Activated naive CD8-positive, alpha-beta T cell treated with anti-CD3 and anti-CD28 coated beads, Interleukin-2, amount 50 U/mL, for 24 hours (primary cell): ENCODE measurements at regions not wholly inside any gene's neighbourhood (a gene's known extent, or its start where the extent isn't known, plus 50 kb on each side); places are given as distances from the start of the nearest gene placed in this dataset.

ENCODE experiments used
- ATAC-seq: fragments of 150-1000 bp; cut with Tn5 transposase; one replicate; pipeline ENCODE4 v1.10.0; 2021
- DNase-seq: peaks from one replicate; pipeline ENCODE4 v3.0.0; 2021
- H3K27ac Mint-ChIP-seq: one replicate; pipeline ENCODE4 v1.8.0; 2021; ENCODE audit warnings: mild to moderate bottlenecking, mixed read lengths
- H3K27me3 Mint-ChIP-seq: one replicate; pipeline ENCODE4 v1.8.0; 2021; ENCODE audit warnings: mixed read lengths
- H3K36me3 Mint-ChIP-seq: one replicate; pipeline ENCODE4 v1.8.0; 2021; ENCODE audit warnings: low read depth, mixed read lengths
- H3K4me1 Mint-ChIP-seq: one replicate; pipeline ENCODE4 v1.8.0; 2021; ENCODE audit warnings: mixed read lengths
- H3K4me3 Mint-ChIP-seq: one replicate; pipeline ENCODE4 v1.8.0; 2021; ENCODE audit warnings: mild to moderate bottlenecking, moderate library complexity, mixed read lengths
- H3K9me3 Mint-ChIP-seq: one replicate; pipeline ENCODE4 v1.8.0; 2021; ENCODE audit warnings: mixed read lengths

- no peak for DNase-seq
- Mint-ChIP-seq H3K27me3 (no peaks in the 10 kb centered on the region), H3K4me1 (no peaks in the 10 kb centered on the region), H3K4me3 (no peak overlapping the region), H3K9me3 (peaks cover 9% of the 10 kb centered on the region), H3K27ac (no peak overlapping the region), H3K36me3 (no peaks in the 10 kb centered on the region)
- no peak for ATAC-seq
Measured at GRCh38 chr13:70708775-70709174, 600.5 kb upstream of the KLHL1 start.

- Mint-ChIP-seq H3K9me3 (peaks cover 25% of the 10 kb centered on the region), H3K36me3 (no peaks in the 10 kb centered on the region), H3K27me3 (no peaks in the 10 kb centered on the region), H3K4me3 (no peak overlapping the region), H3K4me1 (no peaks in the 10 kb centered on the region), H3K27ac (no peak overlapping the region)
- no peak for DNase-seq
- no peak for ATAC-seq
Measured at GRCh38 chr13:70703755-70704154, 595.5 kb upstream of the KLHL1 start.

- no peaks in the 10 kb centered on the region for H3K27me3 Mint-ChIP-seq
- H3K4me1 Mint-ChIP-seq = no peaks in the 10 kb centered on the region
Measured at GRCh38 chr13:70694996-70695715, 586.9 kb upstream of the KLHL1 start.

GRCh38 chr13:70668983-70669382 is 560.7 kb upstream of the KLHL1 start:
- Mint-ChIP-seq H3K36me3 (no peaks in the 10 kb centered on the region), H3K27me3 (no peaks in the 10 kb centered on the region), H3K27ac (no peak overlapping the region), H3K4me1 (no peaks in the 10 kb centered on the region), H3K9me3 (peaks cover 3% of the 10 kb centered on the region), H3K4me3 (no peak overlapping the region)
- ATAC-seq (no peak), DNase-seq (no peak)

More at GRCh38 chr13:70694996-70695715, 586.9 kb upstream of the KLHL1 start:
- Mint-ChIP-seq H3K27ac (no peak overlapping the region), H3K4me3 (no peak overlapping the region), H3K9me3 (peaks cover 25% of the 10 kb centered on the region), H3K36me3 (no peaks in the 10 kb centered on the region)
- ATAC-seq (no peak), DNase-seq (no peak)

- ATAC-seq (no peak), DNase-seq (no peak)
- H3K4me3 Mint-ChIP-seq = no peak overlapping the region
- no peaks in the 10 kb centered on the region for H3K4me1 Mint-ChIP-seq
- peaks cover 3% of the 10 kb centered on the region for H3K9me3 Mint-ChIP-seq
- H3K27ac Mint-ChIP-seq = no peak overlapping the region
- H3K36me3 Mint-ChIP-seq = no peaks in the 10 kb centered on the region
- no peaks in the 10 kb centered on the region for H3K27me3 Mint-ChIP-seq
Measured at GRCh38 chr13:70668293-70668692, 560.0 kb upstream of the KLHL1 start.

- no peak for DNase-seq
- ATAC-seq = no peak
- H3K27me3 Mint-ChIP-seq = no peaks in the 10 kb centered on the region
- H3K27ac Mint-ChIP-seq = no peak overlapping the region
- no peaks in the 10 kb centered on the region for H3K36me3 Mint-ChIP-seq
- peaks cover 3% of the 10 kb centered on the region for H3K9me3 Mint-ChIP-seq
- no peaks in the 10 kb centered on the region for H3K4me1 Mint-ChIP-seq
- no peak overlapping the region for H3K4me3 Mint-ChIP-seq
Measured at GRCh38 chr13:70666883-70667556, 558.8 kb upstream of the KLHL1 start.

- Mint-ChIP-seq H3K27ac (no peak overlapping the region), H3K36me3 (no peaks in the 10 kb centered on the region), H3K4me3 (no peak overlapping the region), H3K9me3 (no peaks in the 10 kb centered on the region), H3K4me1 (no peaks in the 10 kb centered on the region), H3K27me3 (no peaks in the 10 kb centered on the region)
- ATAC-seq = no peak
- no peak for DNase-seq
Measured at GRCh38 chr13:70662231-70662940, 554.1 kb upstream of the KLHL1 start.

GRCh38 chr13:70644052-70644451 is 535.8 kb upstream of the KLHL1 start:
- DNase-seq (no peak), ATAC-seq (no peak)
- Mint-ChIP-seq H3K27ac (no peak overlapping the region), H3K9me3 (peaks cover 5% of the 10 kb centered on the region), H3K36me3 (no peaks in the 10 kb centered on the region), H3K4me1 (no peaks in the 10 kb centered on the region), H3K27me3 (no peaks in the 10 kb centered on the region), H3K4me3 (no peak overlapping the region)

GRCh38 chr13:70634893-70635292 is 526.6 kb upstream of the KLHL1 start:
- DNase-seq (no peak), ATAC-seq (no peak)
- Mint-ChIP-seq H3K27me3 (no peaks in the 10 kb centered on the region), H3K4me1 (no peaks in the 10 kb centered on the region), H3K9me3 (peaks cover 4% of the 10 kb centered on the region), H3K36me3 (no peaks in the 10 kb centered on the region), H3K27ac (no peak overlapping the region), H3K4me3 (no peak overlapping the region)

GRCh38 chr13:70630247-70630646 is 522.0 kb upstream of the KLHL1 start:
- no peak for DNase-seq
- ATAC-seq = no peak
- H3K9me3 Mint-ChIP-seq = no peaks in the 10 kb centered on the region
- H3K27me3 Mint-ChIP-seq = no peaks in the 10 kb centered on the region
- no peak overlapping the region for H3K4me3 Mint-ChIP-seq
- H3K36me3 Mint-ChIP-seq = no peaks in the 10 kb centered on the region
- H3K27ac Mint-ChIP-seq = no peak overlapping the region
- no peaks in the 10 kb centered on the region for H3K4me1 Mint-ChIP-seq

GRCh38 chr13:70623239-70623638 is 515.0 kb upstream of the KLHL1 start:
- Mint-ChIP-seq H3K27ac (no peak overlapping the region), H3K27me3 (no peaks in the 10 kb centered on the region), H3K4me3 (no peak overlapping the region), H3K36me3 (no peaks in the 10 kb centered on the region), H3K9me3 (no peaks in the 10 kb centered on the region), H3K4me1 (no peaks in the 10 kb centered on the region)
- no peak for ATAC-seq
- DNase-seq = no peak

GRCh38 chr13:70622796-70623195 is 514.5 kb upstream of the KLHL1 start:
- H3K27me3 Mint-ChIP-seq = no peaks in the 10 kb centered on the region
- no peak for DNase-seq

GRCh38 chr13:70619936-70620335 is 511.7 kb upstream of the KLHL1 start:
- DNase-seq = no peak
- no peaks in the 10 kb centered on the region for H3K36me3 Mint-ChIP-seq
- H3K4me3 Mint-ChIP-seq = no peak overlapping the region
- no peaks in the 10 kb centered on the region for H3K4me1 Mint-ChIP-seq
- no peaks in the 10 kb centered on the region for H3K27me3 Mint-ChIP-seq
- no peak for ATAC-seq
- no peak overlapping the region for H3K27ac Mint-ChIP-seq
- H3K9me3 Mint-ChIP-seq = no peaks in the 10 kb centered on the region

More at GRCh38 chr13:70622796-70623195, 514.5 kb upstream of the KLHL1 start:
- H3K36me3 Mint-ChIP-seq = no peaks in the 10 kb centered on the region
- no peak overlapping the region for H3K27ac Mint-ChIP-seq
- H3K4me3 Mint-ChIP-seq = no peak overlapping the region
- H3K4me1 Mint-ChIP-seq = no peaks in the 10 kb centered on the region
- no peaks in the 10 kb centered on the region for H3K9me3 Mint-ChIP-seq
- ATAC-seq = no peak

- Mint-ChIP-seq H3K36me3 (no peaks in the 10 kb centered on the region), H3K9me3 (no peaks in the 10 kb centered on the region), H3K4me1 (no peaks in the 10 kb centered on the region), H3K4me3 (no peak overlapping the region), H3K27me3 (no peaks in the 10 kb centered on the region), H3K27ac (no peak overlapping the region)
- ATAC-seq (no peak), DNase-seq (no peak)
Measured at GRCh38 chr13:70616847-70617246, 508.6 kb upstream of the KLHL1 start.

GRCh38 chr13:70613295-70613694 is 505.0 kb upstream of the KLHL1 start:
- Mint-ChIP-seq H3K36me3 (no peaks in the 10 kb centered on the region), H3K4me1 (no peaks in the 10 kb centered on the region), H3K4me3 (no peak overlapping the region), H3K27ac (no peak overlapping the region), H3K27me3 (no peaks in the 10 kb centered on the region), H3K9me3 (no peaks in the 10 kb centered on the region)
- DNase-seq (no peak), ATAC-seq (no peak)
